VCaP (cell line): ENCODE measurements at regions not wholly inside any gene's neighbourhood (a gene's known extent, or its start where the extent isn't known, plus 50 kb on each side); places are given as distances from the start of the nearest gene placed in this dataset.

Source experiments
- H3K27ac ChIP-seq: fragments of 450-650 bp; 2 replicates; pipeline ENCODE4 v1.5.1; 2017
- TF ChIP-seq, protein P1 (sequence below): fragments of 450-650 bp; conservative IDR thresholded peaks from 2 replicates; pipeline ENCODE4 v1.5.1; 2017; ENCODE audit warnings: mild to moderate bottlenecking, moderate library complexity

DNA sequence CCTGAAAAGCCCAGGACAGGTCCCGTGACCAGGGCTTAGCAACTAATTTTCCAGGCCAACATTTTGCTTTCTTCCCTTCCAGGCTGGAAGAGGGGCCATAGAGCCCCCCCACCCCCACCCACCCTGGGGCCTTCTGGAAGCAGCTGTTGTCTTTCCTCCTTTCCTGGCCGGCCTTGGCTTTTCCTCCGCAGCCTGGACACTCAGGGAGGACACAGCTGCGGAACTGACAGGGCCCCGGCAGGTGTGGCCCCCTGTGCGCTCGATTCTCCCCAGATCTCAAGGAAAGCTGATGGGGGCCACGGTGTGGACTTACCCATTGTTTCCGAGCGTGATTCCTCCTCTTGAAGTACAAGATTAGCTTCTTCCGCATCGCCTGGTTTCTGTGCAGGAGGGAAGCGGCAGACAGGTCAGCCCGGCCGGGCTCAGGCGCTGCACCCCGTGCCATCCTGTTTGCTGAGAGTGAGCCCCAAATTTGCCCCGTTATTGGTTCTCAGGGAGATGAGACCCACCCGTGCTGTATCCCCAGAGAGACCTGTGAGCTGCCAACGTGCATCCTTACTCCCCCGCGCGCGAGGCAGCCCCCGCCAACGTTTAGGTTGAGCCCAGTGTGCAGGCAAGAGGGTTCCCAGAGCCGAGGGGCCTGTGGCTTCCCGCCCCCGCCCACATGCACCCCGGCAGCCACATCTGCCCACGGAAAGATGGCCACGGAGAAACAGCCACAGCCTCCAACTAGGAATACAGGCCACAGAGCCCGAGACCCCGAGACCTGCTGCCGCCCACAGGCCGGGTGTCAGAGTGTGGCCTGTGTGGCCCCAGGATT lies 129.6 kb downstream of the NCOR2 start:
- TF ChIP-seq, protein P1, sequence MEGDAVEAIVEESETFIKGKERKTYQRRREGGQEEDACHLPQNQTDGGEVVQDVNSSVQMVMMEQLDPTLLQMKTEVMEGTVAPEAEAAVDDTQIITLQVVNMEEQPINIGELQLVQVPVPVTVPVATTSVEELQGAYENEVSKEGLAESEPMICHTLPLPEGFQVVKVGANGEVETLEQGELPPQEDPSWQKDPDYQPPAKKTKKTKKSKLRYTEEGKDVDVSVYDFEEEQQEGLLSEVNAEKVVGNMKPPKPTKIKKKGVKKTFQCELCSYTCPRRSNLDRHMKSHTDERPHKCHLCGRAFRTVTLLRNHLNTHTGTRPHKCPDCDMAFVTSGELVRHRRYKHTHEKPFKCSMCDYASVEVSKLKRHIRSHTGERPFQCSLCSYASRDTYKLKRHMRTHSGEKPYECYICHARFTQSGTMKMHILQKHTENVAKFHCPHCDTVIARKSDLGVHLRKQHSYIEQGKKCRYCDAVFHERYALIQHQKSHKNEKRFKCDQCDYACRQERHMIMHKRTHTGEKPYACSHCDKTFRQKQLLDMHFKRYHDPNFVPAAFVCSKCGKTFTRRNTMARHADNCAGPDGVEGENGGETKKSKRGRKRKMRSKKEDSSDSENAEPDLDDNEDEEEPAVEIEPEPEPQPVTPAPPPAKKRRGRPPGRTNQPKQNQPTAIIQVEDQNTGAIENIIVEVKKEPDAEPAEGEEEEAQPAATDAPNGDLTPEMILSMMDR, result no peak

DNA sequence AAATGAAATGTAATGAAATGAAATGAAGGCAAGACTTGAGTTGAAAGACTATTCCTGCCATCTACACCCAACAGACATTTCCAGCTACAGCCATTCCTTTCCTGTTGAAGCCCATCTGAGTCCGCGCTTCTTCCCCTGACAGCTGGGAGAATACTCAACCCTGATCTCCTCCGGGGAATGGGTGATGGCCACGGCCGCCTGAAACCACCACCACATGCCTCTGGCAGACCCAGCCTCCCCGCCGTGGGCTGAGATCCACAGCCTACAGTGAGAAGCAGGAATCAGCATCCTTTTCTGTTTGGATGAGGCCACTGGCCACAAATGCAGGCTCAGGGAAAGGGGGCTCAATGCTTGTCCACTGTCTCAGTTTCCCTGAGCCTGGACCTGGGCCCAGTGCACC lies 130.3 kb downstream of the NCOR2 start:
- TF ChIP-seq, protein P1, result no peak
- no peak overlapping the region for H3K27ac ChIP-seq

More for the DNA sequence above, 129.6 kb downstream of the NCOR2 start:
- H3K27ac ChIP-seq, result no peak overlapping the region

DNA sequence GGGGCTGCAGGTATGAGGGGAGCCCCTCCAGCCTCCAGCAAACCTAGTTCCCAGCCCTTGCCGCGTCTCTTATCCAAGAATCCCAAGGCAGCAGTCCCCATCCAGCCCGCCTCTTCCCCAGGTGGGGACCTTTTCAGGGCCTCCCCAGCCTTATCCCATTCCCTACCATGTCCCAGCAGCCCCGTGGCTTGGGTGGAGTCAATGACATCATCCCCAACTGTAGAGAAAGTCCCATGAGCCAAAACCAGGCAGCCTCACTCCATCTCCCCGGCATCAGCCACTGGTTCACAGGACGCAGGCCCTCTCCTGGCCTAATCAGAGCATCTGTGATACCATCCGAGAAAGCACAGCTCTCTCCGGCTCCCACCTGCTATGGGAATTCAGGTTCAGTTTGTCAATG lies 131.0 kb downstream of the NCOR2 start:
- no peak overlapping the region for H3K27ac ChIP-seq
- TF ChIP-seq, protein P1, result no peak

DNA sequence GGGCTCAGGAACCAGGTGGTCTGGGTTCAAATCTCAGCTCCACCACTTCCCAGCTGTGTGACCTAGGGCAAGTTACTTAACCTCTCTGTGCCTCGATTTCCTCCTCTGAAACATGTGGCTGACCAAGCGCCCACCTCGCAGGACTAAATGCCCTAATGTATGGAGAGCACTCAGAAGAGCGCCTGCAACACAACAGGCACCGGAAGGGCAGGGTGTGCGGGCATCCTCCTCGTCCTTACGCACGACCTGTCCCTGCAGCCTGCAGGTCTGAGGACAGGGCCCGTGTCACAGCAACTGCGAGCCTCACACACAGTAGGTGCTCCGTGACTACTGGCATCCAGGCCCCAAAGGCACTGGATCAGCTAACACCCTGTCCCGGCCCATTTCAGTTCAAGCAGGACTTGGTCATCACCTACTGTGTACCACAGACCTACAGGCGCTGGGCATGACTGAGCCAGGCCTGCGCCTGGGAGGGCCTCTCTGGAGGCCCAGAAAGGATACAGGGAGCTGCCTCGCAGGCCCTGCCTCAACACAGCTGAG lies 131.5 kb downstream of the NCOR2 start:
- TF ChIP-seq, protein P1, result no peak
- no peak overlapping the region for H3K27ac ChIP-seq

DNA sequence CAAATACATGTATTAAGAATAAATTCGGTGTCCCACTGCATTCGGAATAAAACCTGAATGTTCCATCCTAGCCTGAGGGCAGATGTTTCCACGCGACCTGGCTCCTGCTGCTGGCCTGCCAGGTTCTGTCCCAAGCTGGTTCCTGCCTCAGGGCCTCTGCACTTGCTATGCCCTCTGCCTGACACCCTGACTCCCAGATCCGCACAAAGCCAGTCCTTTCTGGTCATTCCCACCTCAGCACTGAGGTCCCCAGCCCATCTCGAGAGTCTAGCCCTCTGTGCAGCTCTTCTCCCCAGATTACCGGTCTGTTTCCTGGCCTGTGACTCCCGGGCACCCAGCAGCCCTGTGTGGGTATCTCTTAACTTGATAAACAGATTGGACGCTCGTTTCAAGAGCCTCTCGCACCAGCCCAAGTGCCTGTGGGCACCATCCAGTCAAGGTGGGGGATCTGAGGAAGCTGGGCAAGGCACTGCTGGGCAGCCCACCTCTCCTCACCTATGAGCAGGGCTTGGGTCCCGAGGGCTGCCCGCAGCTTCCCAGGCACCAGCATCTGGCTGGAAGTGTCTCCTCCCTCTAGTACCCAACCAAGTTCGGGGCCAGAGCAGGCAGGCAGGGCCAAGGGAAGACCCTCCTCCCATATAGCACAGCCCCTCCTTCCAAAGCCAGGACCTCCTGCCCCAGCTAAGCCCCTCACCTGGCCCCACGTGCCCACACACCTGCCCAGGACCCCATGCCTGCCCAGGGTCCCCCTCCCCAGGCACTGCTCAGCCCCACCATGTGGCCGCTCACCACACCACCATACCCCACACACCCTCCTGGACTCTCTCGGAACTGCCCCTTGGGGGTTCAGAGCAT lies 132.2 kb downstream of the NCOR2 start:
- TF ChIP-seq, protein P1, result no peak
- H3K27ac ChIP-seq, result no peak overlapping the region

DNA sequence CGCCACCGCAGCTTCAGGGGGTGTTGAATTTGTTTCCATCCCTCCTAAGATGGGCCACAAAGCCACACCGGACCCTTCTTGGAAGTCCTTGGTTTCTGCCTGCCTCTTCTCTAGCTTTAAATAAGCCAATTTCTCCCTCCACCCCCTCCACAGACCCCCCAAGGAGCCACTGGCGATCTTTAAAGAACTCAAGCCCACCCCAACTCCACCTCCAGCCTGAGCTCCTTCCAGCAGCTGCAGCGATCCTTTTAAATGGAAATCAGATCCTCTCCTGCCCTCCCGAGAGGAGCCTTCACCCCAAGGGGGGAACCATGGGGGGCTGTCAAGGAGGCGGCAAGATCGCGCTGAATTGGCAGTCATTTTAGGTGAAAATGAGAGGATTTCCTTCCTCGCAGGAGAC lies 133.1 kb downstream of the NCOR2 start:
- TF ChIP-seq, protein P1, result no peak
- H3K27ac ChIP-seq, result no peak overlapping the region

DNA sequence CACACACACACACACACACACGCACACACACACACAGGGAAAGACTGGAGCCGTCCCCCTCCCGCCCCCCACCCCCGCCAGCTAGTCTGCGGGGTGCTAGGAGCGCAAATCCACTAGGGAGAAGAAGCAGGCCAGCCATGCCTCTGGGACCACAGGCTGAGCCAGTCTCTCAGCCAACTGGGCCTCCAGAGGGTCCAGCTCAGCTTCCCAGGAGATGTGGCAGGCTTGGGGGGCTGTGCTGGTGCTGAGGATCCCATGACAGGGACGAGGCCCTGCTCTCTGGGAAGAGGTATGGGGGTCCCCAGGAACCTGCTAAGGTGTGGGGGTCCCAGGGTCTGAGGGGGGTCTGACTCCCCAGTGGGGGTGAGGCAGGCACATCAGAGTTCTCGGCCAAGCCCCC lies 133.5 kb downstream of the NCOR2 start:
- TF ChIP-seq, protein P1, result no peak
- H3K27ac ChIP-seq, result no peak overlapping the region
